Activated T-helper 1 cell treated with anti-CD3 and anti-CD28 coated beads, Interleukin-12 subunit alpha, Interleukin-12 subunit beta, Interleukin-2, Interleukin-4 antibody, amounts not matched to agents 30 ng/mL and 10 ng/mL and 1 ng/mL, durations not matched to agents 14 hours and 24 hours and 36 hours (primary cell): ENCODE measurements at regions not wholly inside any gene's neighbourhood (a gene's known extent, or its start where the extent isn't known, plus 50 kb on each side); places are given as distances from the start of the nearest gene placed in this dataset.

Source experiments
- DNase-seq: peaks from one replicate; pipeline ENCODE4 v3.0.0; 2021; ENCODE audit warnings: low spot score
- H3K27ac Mint-ChIP-seq: one replicate; pipeline ENCODE4 v1.8.0; 2021; ENCODE audit warnings: mild to moderate bottlenecking, mixed read lengths
- H3K27me3 Mint-ChIP-seq: one replicate; pipeline ENCODE4 v1.8.0; 2022; ENCODE audit warnings: mild to moderate bottlenecking, moderate library complexity, mixed read lengths; ENCODE audit not compliant: insufficient read depth
- H3K36me3 Mint-ChIP-seq: one replicate; pipeline ENCODE4 v1.8.0; 2021; ENCODE audit warnings: low read depth, mixed read lengths
- H3K4me1 Mint-ChIP-seq: one replicate; pipeline ENCODE4 v1.8.0; 2021; ENCODE audit warnings: low read depth, mixed read lengths
- H3K4me3 Mint-ChIP-seq: one replicate; pipeline ENCODE4 v1.8.0; 2021; ENCODE audit warnings: mild to moderate bottlenecking, moderate library complexity, mixed read lengths
- H3K9me3 Mint-ChIP-seq: one replicate; pipeline ENCODE4 v1.8.0; 2021; ENCODE audit warnings: mixed read lengths
- intact Hi-C: fragments of 100-400 bp; cut with micrococcal nuclease; formaldehyde crosslinking; loops from one replicate; pipeline ENCODE4 v1.15.1; 2024

GRCh38 chr9:87062746-87063145, 115.4 kb upstream of the GAS1 start:
- DNase-seq, result no peak
- Mint-ChIP-seq H3K9me3 (no peaks in the 10 kb centered on the region), H3K36me3 (no peaks in the 10 kb centered on the region)

GRCh38 chr9:87063246-87063645, 115.9 kb upstream of the GAS1 start:
- intact Hi-C loops, result no loop called here
- Mint-ChIP-seq H3K4me1 (no peaks in the 10 kb centered on the region), H3K9me3 (no peaks in the 10 kb centered on the region), H3K36me3 (no peaks in the 10 kb centered on the region), H3K27me3 (no peaks in the 10 kb centered on the region), H3K27ac (no peak overlapping the region), H3K4me3 (no peak overlapping the region)
- DNase-seq, result no peak

More at GRCh38 chr9:87062746-87063145, 115.4 kb upstream of the GAS1 start:
- H3K27me3 Mint-ChIP-seq, result no peaks in the 10 kb centered on the region
- H3K27ac Mint-ChIP-seq, result no peak overlapping the region
- no peaks in the 10 kb centered on the region for H3K4me1 Mint-ChIP-seq
- intact Hi-C loops, result no loop called here
- H3K4me3 Mint-ChIP-seq, result no peak overlapping the region

GRCh38 chr9:87063871-87064270, 116.6 kb upstream of the GAS1 start:
- no peak for DNase-seq
- no peak overlapping the region for H3K27ac Mint-ChIP-seq
- no peak overlapping the region for H3K4me3 Mint-ChIP-seq
- no peaks in the 10 kb centered on the region for H3K4me1 Mint-ChIP-seq
- no peaks in the 10 kb centered on the region for H3K36me3 Mint-ChIP-seq
- no peaks in the 10 kb centered on the region for H3K27me3 Mint-ChIP-seq
- no peaks in the 10 kb centered on the region for H3K9me3 Mint-ChIP-seq
- intact Hi-C loops, result no loop called here

GRCh38 chr9:87064311-87064710, 117.0 kb upstream of the GAS1 start:
- Mint-ChIP-seq H3K27ac (no peak overlapping the region), H3K36me3 (no peaks in the 10 kb centered on the region), H3K9me3 (no peaks in the 10 kb centered on the region), H3K27me3 (no peaks in the 10 kb centered on the region), H3K4me3 (no peak overlapping the region), H3K4me1 (no peaks in the 10 kb centered on the region)
- no peak for DNase-seq
- intact Hi-C loops, result no loop called here

GRCh38 chr9:87065981-87066380, 118.7 kb upstream of the GAS1 start:
- Mint-ChIP-seq H3K36me3 (no peaks in the 10 kb centered on the region), H3K9me3 (no peaks in the 10 kb centered on the region), H3K4me3 (no peak overlapping the region), H3K27ac (no peak overlapping the region), H3K27me3 (no peaks in the 10 kb centered on the region), H3K4me1 (no peaks in the 10 kb centered on the region)
- DNase-seq, result no peak
- intact Hi-C loops, result no loop called here

- no peak for DNase-seq
- no peaks in the 10 kb centered on the region for H3K9me3 Mint-ChIP-seq
- intact Hi-C loops, result no loop called here
- H3K4me3 Mint-ChIP-seq, result no peak overlapping the region
- no peaks in the 10 kb centered on the region for H3K4me1 Mint-ChIP-seq
- no peak overlapping the region for H3K27ac Mint-ChIP-seq
- H3K36me3 Mint-ChIP-seq, result no peaks in the 10 kb centered on the region
- H3K27me3 Mint-ChIP-seq, result no peaks in the 10 kb centered on the region
Observed at GRCh38 chr9:87067426-87067825, 120.1 kb upstream of the GAS1 start.

- Mint-ChIP-seq H3K27ac (no peak overlapping the region), H3K9me3 (no peaks in the 10 kb centered on the region), H3K27me3 (no peaks in the 10 kb centered on the region), H3K36me3 (no peaks in the 10 kb centered on the region), H3K4me3 (no peak overlapping the region), H3K4me1 (no peaks in the 10 kb centered on the region)
- intact Hi-C loops, result no loop called here
- DNase-seq, result no peak
Observed at GRCh38 chr9:87068177-87068840, 121.0 kb upstream of the GAS1 start.

GRCh38 chr9:87069690-87070089, 122.4 kb upstream of the GAS1 start:
- Mint-ChIP-seq H3K27ac (no peak overlapping the region), H3K9me3 (no peaks in the 10 kb centered on the region), H3K4me1 (no peaks in the 10 kb centered on the region), H3K36me3 (no peaks in the 10 kb centered on the region), H3K4me3 (no peak overlapping the region), H3K27me3 (no peaks in the 10 kb centered on the region)
- no peak for DNase-seq
- intact Hi-C loops, result no loop called here

GRCh38 chr9:87070336-87070735, 123.0 kb upstream of the GAS1 start:
- Mint-ChIP-seq H3K4me3 (no peak overlapping the region), H3K4me1 (no peaks in the 10 kb centered on the region), H3K36me3 (no peaks in the 10 kb centered on the region), H3K9me3 (no peaks in the 10 kb centered on the region), H3K27me3 (no peaks in the 10 kb centered on the region), H3K27ac (no peak overlapping the region)
- intact Hi-C loops, result no loop called here
- no peak for DNase-seq

- no peaks in the 10 kb centered on the region for H3K27me3 Mint-ChIP-seq
- no peaks in the 10 kb centered on the region for H3K36me3 Mint-ChIP-seq
- DNase-seq, result no peak
- intact Hi-C loops, result no loop called here
- no peaks in the 10 kb centered on the region for H3K9me3 Mint-ChIP-seq
- H3K4me3 Mint-ChIP-seq, result no peak overlapping the region
- no peak overlapping the region for H3K27ac Mint-ChIP-seq
- no peaks in the 10 kb centered on the region for H3K4me1 Mint-ChIP-seq
Observed at GRCh38 chr9:87071473-87071872, 124.2 kb upstream of the GAS1 start.

GRCh38 chr9:87073692-87074091, 126.4 kb upstream of the GAS1 start:
- no peaks in the 10 kb centered on the region for H3K27me3 Mint-ChIP-seq
- H3K27ac Mint-ChIP-seq, result no peak overlapping the region
- intact Hi-C loops, result no loop called here

GRCh38 chr9:87075537-87075936, 128.2 kb upstream of the GAS1 start:
- Mint-ChIP-seq H3K36me3 (no peaks in the 10 kb centered on the region), H3K4me1 (no peaks in the 10 kb centered on the region), H3K4me3 (no peak overlapping the region), H3K9me3 (peaks cover 4% of the 10 kb centered on the region), H3K27ac (no peak overlapping the region), H3K27me3 (no peaks in the 10 kb centered on the region)
- intact Hi-C loops, result no loop called here
- DNase-seq, result no peak

More at GRCh38 chr9:87073692-87074091, 126.4 kb upstream of the GAS1 start:
- Mint-ChIP-seq H3K36me3 (no peaks in the 10 kb centered on the region), H3K4me1 (no peaks in the 10 kb centered on the region), H3K9me3 (peaks cover under 1% of the 10 kb centered on the region), H3K4me3 (no peak overlapping the region)
- no peak for DNase-seq

- no peak overlapping the region for H3K27ac Mint-ChIP-seq
- no peaks in the 10 kb centered on the region for H3K27me3 Mint-ChIP-seq
- no peak for DNase-seq
- no peaks in the 10 kb centered on the region for H3K4me1 Mint-ChIP-seq
- H3K36me3 Mint-ChIP-seq, result no peaks in the 10 kb centered on the region
- H3K9me3 Mint-ChIP-seq, result peaks cover 4% of the 10 kb centered on the region
- intact Hi-C loops, result no loop called here
- no peak overlapping the region for H3K4me3 Mint-ChIP-seq
Observed at GRCh38 chr9:87076825-87077224, 129.5 kb upstream of the GAS1 start.

GRCh38 chr9:87077986-87078385, 130.7 kb upstream of the GAS1 start:
- no peaks in the 10 kb centered on the region for H3K27me3 Mint-ChIP-seq
- intact Hi-C loops, result no loop called here
- DNase-seq, result no peak
- H3K4me1 Mint-ChIP-seq, result no peaks in the 10 kb centered on the region
- no peaks in the 10 kb centered on the region for H3K36me3 Mint-ChIP-seq
- H3K27ac Mint-ChIP-seq, result no peak overlapping the region
- H3K9me3 Mint-ChIP-seq, result peaks cover 7% of the 10 kb centered on the region
- H3K4me3 Mint-ChIP-seq, result no peak overlapping the region
